ENCODE measurements at regions not wholly inside any gene's neighbourhood (a gene's known extent, or its start where the extent isn't known, plus 50 kb on each side); places are given as distances from the start of the nearest gene placed in this dataset.

- TF ChIP-seq, protein P1, sequence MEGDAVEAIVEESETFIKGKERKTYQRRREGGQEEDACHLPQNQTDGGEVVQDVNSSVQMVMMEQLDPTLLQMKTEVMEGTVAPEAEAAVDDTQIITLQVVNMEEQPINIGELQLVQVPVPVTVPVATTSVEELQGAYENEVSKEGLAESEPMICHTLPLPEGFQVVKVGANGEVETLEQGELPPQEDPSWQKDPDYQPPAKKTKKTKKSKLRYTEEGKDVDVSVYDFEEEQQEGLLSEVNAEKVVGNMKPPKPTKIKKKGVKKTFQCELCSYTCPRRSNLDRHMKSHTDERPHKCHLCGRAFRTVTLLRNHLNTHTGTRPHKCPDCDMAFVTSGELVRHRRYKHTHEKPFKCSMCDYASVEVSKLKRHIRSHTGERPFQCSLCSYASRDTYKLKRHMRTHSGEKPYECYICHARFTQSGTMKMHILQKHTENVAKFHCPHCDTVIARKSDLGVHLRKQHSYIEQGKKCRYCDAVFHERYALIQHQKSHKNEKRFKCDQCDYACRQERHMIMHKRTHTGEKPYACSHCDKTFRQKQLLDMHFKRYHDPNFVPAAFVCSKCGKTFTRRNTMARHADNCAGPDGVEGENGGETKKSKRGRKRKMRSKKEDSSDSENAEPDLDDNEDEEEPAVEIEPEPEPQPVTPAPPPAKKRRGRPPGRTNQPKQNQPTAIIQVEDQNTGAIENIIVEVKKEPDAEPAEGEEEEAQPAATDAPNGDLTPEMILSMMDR (IDR thresholded peaks at IDR 0.05): no peak
- TF ChIP-seq POLR2A (IDR thresholded peaks at IDR 0.05): no peak
Measured at GRCh38 chr6:40915165-40915564, 123.9 kb downstream of the UNC5CL start.
